ENCODE measurements at regions not wholly inside any gene's neighbourhood (a gene's known extent, or its start where the extent isn't known, plus 50 kb on each side); places are given as distances from the start of the nearest gene placed in this dataset.

- FAIRE-seq = no peak
Measured at GRCh38 chr5:96091874-96092273, 130.2 kb upstream of the ELL2 start.

GRCh38 chr5:96090215-96090614 is 128.6 kb upstream of the ELL2 start:
- no peak for FAIRE-seq

DNA sequence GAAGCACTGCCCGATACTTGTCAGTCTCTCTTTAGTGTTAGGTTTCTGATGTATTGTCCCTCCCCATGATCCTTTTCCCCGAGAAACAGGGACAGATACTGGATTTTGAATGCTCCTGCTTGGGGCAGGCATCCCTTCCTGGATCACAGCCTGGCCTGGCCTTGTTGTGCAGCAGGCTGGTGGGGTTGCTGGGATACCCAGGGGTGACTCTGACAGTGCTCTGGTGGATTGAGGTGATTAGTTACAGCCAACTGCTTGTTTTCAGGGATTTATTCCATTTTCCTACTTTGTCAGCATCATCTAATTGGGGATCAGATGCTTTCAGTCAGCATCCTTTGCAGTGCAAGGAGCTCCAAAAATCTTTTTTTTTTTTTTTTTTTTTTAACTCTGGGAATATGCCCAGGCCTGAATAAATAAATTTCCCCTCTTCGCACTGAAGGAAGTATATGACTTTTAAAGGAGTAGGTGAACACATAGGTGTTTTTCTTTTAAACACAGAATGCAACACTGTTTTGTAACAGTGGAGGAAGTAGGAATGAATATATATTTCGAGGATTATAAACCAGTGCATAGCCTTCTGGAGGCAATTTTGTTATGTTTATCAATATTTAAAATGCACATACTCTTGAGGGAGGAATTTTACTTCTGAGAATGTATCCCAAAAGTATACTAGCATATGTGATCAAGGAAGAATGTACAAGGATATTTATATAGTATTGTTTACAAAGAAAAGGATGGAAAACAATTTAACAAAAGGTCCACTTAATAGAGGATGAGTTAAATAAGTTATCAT is 127.3 kb upstream of the ELL2 start:
- FAIRE-seq = peak; percentile 78

- no peak for FAIRE-seq
Measured at GRCh38 chr5:96087939-96088338, 126.3 kb upstream of the ELL2 start.

- FAIRE-seq = peak; percentile 85
Measured at GRCh38 chr5:96084874-96085506, 123.3 kb upstream of the ELL2 start.

DNA sequence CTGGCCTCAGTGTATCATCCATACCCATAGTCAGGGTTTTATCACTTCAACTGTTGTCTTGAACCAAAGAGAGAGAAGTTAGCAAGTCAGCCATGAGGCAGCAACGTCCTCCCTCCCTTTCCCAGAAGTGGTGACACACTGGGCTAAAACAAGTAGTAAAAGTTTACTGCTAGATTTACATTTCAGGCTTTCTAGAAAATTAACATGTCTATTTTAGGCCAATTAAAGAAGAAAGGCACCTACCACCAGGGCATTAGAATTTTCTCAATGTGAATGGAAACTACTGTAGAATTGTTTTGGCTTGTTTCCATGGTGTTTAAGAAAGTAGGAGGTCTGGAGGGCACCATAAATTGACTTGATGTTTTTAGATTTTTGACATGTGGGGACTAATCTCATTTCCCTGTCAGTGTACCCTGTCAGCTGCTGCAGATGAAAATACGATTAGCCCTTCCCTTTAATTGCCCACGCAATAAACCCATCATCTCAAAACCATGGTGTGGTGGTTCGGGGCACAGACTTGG is 121.8 kb upstream of the ELL2 start:
- no peak for FAIRE-seq

DNA sequence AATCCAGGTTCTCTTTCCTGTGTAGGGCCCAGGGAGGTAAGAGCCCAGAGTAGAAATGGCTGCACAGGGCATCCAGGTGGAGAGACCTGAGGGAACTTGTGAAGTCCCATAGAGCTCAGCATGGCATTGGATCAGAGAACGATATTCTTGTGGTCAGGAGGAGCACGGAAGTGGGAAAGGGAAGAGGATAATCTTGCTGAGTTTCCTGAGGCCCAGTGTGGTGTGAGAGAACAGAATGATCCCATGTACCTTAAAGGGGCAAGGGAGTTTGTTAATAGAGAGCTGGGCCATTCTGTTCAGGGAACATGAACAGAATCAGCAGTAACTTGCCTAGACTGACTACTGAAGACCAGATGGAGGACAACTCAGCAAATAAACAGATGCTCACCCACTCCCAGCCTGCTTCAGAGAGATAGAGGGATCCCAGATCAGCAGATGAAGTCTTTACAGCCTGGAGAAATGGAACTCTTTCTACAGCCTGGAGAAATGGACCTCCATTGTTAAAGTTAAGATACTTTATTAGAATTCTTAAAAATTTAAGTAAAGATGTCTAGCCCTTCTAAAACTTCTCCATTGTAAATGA is 119.7 kb upstream of the ELL2 start:
- FAIRE-seq = no peak

GRCh38 chr5:96080557-96080956 is 118.9 kb upstream of the ELL2 start:
- no peak for FAIRE-seq

DNA sequence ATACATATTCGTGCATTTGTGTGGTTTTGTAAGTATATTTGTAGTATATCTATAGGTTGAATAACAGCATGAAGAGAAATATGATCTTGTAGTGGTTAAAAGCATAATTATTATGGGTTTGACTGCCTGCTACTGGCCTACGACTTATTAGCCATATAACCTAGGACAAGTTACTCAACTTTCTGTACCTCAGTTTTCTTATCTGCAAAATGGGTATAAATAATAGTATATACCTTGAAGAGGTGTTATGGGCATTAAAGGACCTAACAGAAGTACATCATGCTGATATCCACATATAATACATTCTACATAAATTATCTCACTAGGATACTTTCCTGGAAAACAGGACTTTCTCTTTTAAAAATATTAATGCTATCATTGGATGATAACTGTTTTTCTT is 118.3 kb upstream of the ELL2 start:
- FAIRE-seq = no peak

- FAIRE-seq = peak; percentile 66
Measured at GRCh38 chr5:96079075-96079474, 117.4 kb upstream of the ELL2 start.

- no peak for FAIRE-seq
Measured at GRCh38 chr5:96076451-96076850, 114.8 kb upstream of the ELL2 start.

DNA sequence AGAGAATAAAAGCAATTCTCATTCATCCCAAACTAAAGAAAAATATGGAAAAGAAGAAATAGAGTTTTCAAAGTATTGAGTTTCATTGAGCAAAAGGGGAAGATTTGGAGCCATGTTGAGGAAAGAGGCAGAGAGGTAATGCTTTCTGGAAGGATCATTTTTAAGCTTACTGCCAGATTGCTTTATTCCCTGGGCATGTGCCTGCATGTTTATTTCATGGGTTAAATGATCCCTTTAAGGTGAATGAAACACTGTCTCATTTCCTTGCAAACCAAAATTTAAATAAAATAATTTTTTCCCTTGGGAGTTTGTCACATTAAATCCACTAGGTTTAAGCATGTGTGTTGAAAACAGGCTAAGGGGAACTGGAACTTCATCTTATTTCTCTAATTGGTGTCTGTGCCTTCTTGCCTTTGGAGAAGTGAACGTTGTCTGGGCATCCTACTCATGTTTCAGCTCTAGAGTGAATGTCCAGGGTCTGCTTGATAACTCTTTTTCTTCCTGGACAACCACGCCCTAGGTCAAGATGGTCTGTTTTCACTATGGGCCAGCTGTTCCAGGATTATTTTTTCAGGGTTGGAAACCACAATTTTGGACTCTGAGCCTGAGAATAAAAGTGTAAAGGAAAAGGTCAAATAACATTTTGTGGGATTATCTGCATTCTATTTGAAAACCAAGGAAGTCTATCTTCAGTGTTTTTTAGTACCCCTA is 114.1 kb upstream of the ELL2 start:
- peak; percentile 9 for FAIRE-seq

DNA sequence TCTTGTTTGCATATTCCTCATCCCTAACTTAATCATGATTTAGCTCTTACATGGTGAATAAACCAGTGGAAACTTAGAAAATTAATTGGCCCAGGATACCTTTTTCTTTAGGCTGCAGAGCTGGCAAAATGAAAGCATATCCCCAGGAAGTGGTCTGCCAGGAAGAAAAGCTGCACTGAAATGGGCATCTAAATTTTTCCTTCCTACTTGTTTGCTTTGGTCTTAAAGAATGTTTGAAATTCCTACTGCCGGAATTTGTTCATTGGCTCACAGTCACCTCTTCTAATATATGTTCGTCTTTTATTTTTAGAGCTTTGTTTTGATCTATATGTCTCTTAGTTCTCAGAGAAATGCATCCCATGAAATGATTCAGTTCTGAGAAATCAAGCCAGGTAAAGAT is 113.2 kb upstream of the ELL2 start:
- no peak for FAIRE-seq

- no peak for FAIRE-seq
Measured at GRCh38 chr5:96074460-96074859, 112.8 kb upstream of the ELL2 start.

DNA sequence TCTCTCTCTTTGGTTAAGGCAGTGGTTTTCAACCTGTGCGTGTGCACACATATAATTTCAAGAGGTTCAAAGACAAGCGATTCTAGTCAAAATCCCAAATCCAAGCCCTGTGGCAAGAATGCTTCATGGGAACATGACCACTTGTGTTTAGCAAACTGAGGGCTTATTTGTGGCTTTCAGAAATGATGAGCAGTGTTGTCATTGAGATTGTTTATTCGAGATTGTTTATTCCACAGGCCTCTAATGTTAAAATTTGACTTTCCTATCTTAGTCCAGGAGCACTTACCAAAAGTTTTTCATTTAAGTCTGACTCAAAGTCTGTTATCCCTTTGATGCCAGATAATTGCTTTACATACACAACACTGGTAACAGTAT is 111.1 kb upstream of the ELL2 start:
- no peak for FAIRE-seq

DNA sequence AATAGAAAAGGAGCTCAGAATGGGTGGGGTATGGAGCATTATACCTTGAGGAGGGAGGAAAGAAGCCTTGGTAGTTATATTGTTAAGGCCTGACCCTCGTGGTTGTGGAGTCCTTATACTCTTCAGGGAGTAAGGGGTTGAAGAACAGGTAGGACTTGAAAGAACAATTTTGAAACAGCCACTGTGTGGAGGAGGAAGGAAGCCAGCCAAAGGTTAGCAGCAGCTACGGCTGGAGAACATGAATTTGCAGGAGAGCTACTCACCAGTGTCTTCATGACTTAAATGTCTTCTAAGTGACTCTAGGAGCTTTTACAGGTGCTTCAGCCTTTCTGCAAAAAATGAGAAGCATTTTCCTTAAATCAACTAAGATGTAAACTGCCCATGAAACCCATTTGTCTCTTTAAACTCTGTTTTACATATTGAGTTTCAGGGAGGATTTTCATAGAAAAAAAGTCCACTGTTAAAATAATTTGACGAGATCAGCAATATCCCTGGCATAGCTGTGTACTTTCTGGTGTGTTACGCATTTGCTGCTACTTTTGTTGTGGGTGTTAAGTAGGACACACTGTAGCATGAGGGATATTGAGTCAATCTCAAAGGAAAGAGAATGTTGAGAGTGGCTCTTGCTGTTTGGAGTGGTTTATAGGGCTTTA is 110.6 kb upstream of the ELL2 start:
- no peak for FAIRE-seq

DNA sequence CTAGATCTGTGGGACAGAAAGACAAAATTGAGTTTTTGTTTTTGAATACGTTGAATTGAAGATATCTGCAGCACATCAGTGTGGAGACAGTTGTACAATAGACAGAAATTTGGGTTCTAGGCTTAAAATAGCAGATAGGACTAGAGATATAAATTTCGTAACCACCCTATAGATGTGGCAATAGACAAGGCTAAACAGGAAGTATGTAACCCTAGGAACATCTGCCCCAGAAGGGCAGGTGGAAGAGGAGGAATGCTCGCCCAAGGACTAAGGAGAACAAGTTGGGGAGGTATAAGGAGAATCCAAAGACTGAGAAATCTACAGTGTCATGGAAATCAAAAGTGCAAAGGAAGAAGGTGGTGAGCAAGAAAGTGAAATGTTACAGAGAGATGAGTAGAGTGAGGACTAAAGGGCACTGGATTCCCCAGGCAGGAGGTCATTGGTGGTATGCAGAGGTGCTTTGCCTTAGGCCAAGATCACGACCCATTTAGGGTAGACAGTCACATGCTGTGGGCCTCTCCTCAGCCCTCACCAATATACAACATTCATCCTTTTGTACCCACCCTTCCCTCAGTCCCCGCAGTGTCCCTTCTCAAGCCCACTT is 109.1 kb upstream of the ELL2 start:
- FAIRE-seq = no peak

- FAIRE-seq = no peak
Measured at GRCh38 chr5:96067894-96068614, 106.4 kb upstream of the ELL2 start.

DNA sequence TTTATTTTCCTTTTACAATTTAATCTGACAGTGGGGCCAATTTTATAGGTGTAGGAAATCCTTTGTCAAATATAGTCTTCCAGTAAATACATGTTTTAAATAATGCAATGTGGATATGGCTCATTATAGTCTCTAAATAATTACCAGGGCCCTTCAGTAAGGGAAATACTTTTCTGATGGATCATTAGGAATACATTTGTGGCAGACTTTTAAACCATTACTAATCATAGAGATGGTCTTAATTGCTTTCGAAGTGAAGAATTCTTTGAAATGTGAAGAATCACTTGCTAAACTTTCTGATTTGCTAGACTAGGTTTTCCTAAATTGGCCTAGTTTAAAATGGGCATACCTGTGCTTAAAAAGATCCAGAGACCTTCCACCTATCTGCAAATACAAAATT is 105.6 kb upstream of the ELL2 start:
- FAIRE-seq = no peak

- no peak for FAIRE-seq
Measured at GRCh38 chr5:96066386-96066719, 104.7 kb upstream of the ELL2 start.

GRCh38 chr5:96065685-96066385 is 104.2 kb upstream of the ELL2 start:
- no peak for FAIRE-seq
